ENCODE measurements at regions not wholly inside any gene's neighbourhood (a gene's known extent, or its start where the extent isn't known, plus 50 kb on each side); places are given as distances from the start of the nearest gene placed in this dataset.

- Histone ChIP-seq H3K4me2 (no peak overlapping the region), H3K36me3 (replicated peaks in 1 of 2; ENCODE audit: control insufficient read depth in 1 of 2, insufficient read depth in 2 of 2, low read length in 1 of 2) (no peaks in the 10 kb centered on the region), H2AFZ (ENCODE audit: low read depth) (no peak overlapping the region), H3K27ac (ENCODE audit: low read depth in 2 of 2, low read length in 1 of 2) (no peak overlapping the region), H3K9me2 (no peaks in the 10 kb centered on the region), H4K20me1 (ENCODE audit: insufficient read depth) (no peaks in the 10 kb centered on the region), H3K4me3 (ENCODE audit: low read depth in 2 of 2, low read length in 1 of 2) (no peak overlapping the region), H3K9ac (no peak overlapping the region), H3F3A (replicated peaks; ENCODE audit: insufficient read depth) (no peaks in the 10 kb centered on the region), H3K9me3 (no peaks in the 10 kb centered on the region), H3K79me2 (ENCODE audit: insufficient read depth) (no peaks in the 10 kb centered on the region), H3K4me1 (ENCODE audit: control insufficient read depth in 1 of 2, insufficient read depth in 2 of 2, low read depth in 1 of 2, low read length in 1 of 2) (peaks cover 0 to 4% of the 10 kb centered on the region in 2 experiments; a peak in 2 of 4 replicates), H3K27me3 (ENCODE audit: insufficient read depth) (no peaks in the 10 kb centered on the region)
- POLR2A ChIA-PET, result no interaction called here
- no peak for DNase-seq
- CTCF ChIA-PET, result interaction anchor here (1.6 kb wide), 1 partner anchor 449 kb away, joined by 5 read pairs; no protein-coding TSS in a partner anchor
- TF ChIP-seq ELF1 (IDR thresholded peaks at IDR 0.05) (no peak), GABPA (IDR thresholded peaks at IDR 0.05; ENCODE audit: low read depth) (no peak)
- WGBS (ENCODE audit: low lambda C conversion rate), result 80% methylated on average over 2 of the region's 2 CpGs
Measured at GRCh38 chr11:121755191-121755590, 302.4 kb upstream of the SORL1-AS1 start.

DNA sequence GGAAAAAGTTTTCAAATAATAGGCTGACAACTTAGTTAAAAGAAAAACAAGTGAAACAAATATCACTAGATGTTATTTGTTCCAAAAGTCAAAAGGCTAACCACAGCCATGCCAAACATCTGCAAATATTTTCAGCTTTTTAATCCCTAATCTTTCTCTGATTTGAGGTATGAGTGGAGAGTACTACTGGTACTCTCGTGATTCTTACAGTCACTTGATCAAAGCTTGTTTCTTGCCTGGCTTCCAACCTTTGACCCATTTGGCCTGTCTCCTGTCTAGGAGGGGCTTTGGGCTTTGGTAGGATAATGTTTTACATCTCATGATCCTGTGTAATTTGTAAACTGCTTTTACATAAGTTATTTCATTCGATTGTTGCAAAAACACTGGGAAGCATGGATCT, 301.8 kb upstream of the SORL1-AS1 start:
- Histone ChIP-seq H3K9ac (no peak overlapping the region), H3K4me2 (no peak overlapping the region), H2AFZ (ENCODE audit: low read depth) (no peak overlapping the region), H4K20me1 (ENCODE audit: insufficient read depth) (no peaks in the 10 kb centered on the region), H3K36me3 (replicated peaks in 1 of 2; ENCODE audit: control insufficient read depth in 1 of 2, insufficient read depth in 2 of 2, low read length in 1 of 2) (no peaks in the 10 kb centered on the region), H3K4me3 (ENCODE audit: low read depth in 2 of 2, low read length in 1 of 2) (no peak overlapping the region), H3F3A (replicated peaks; ENCODE audit: insufficient read depth) (no peaks in the 10 kb centered on the region), H3K27me3 (ENCODE audit: insufficient read depth) (no peaks in the 10 kb centered on the region), H3K79me2 (ENCODE audit: insufficient read depth) (no peaks in the 10 kb centered on the region), H3K4me1 (ENCODE audit: control insufficient read depth in 1 of 2, insufficient read depth in 2 of 2, low read depth in 1 of 2, low read length in 1 of 2) (peaks cover 0 to 4% of the 10 kb centered on the region in 2 experiments; a peak in 2 of 4 replicates), H3K9me2 (no peaks in the 10 kb centered on the region), H3K27ac (ENCODE audit: low read depth in 2 of 2, low read length in 1 of 2) (peak overlapping the region in 1 of 2 experiments; percentile 39; a peak in 1 of 4 replicates), H3K9me3 (no peaks in the 10 kb centered on the region)
- TF ChIP-seq TAF1 (IDR thresholded peaks at IDR 0.05; ENCODE audit: borderline replicate concordance, low read depth, low read length) (no peak), MXI1 (IDR thresholded peaks at IDR 0.05; ENCODE audit: low read depth, low read length) (no peak), RAD21 (IDR thresholded peaks at IDR 0.05; ENCODE audit: low read length) (no peak), IRF3 (IDR thresholded peaks at IDR 0.05; ENCODE audit: low read depth, low read length) (no peak), JUND (IDR thresholded peaks at IDR 0.05) (no peak), ZBTB33 (IDR thresholded peaks at IDR 0.05; ENCODE audit: borderline replicate concordance, low read depth) (no peak), RXRA (IDR thresholded peaks at IDR 0.05; ENCODE audit: borderline replicate concordance, low read depth) (no peak)
- TF ChIP-seq, protein P1, sequence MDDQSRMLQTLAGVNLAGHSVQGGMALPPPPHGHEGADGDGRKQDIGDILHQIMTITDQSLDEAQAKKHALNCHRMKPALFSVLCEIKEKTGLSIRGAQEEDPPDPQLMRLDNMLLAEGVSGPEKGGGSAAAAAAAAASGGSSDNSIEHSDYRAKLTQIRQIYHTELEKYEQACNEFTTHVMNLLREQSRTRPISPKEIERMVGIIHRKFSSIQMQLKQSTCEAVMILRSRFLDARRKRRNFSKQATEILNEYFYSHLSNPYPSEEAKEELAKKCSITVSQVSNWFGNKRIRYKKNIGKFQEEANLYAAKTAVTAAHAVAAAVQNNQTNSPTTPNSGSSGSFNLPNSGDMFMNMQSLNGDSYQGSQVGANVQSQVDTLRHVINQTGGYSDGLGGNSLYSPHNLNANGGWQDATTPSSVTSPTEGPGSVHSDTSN (IDR thresholded peaks at IDR 0.05), result no peak
- TF ChIP-seq, protein P2, sequence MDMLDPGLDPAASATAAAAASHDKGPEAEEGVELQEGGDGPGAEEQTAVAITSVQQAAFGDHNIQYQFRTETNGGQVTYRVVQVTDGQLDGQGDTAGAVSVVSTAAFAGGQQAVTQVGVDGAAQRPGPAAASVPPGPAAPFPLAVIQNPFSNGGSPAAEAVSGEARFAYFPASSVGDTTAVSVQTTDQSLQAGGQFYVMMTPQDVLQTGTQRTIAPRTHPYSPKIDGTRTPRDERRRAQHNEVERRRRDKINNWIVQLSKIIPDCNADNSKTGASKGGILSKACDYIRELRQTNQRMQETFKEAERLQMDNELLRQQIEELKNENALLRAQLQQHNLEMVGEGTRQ (IDR thresholded peaks at IDR 0.05; ENCODE audit: borderline replicate concordance, low read depth, low read length), result no peak
- TF ChIP-seq, protein P3, sequence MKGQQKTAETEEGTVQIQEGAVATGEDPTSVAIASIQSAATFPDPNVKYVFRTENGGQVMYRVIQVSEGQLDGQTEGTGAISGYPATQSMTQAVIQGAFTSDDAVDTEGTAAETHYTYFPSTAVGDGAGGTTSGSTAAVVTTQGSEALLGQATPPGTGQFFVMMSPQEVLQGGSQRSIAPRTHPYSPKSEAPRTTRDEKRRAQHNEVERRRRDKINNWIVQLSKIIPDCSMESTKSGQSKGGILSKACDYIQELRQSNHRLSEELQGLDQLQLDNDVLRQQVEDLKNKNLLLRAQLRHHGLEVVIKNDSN (IDR thresholded peaks at IDR 0.05; ENCODE audit: borderline replicate concordance, low read depth), result no peak
- ChIA-PET CTCF (interaction anchor here (1.6 to 1.7 kb wide), 2 partner anchors 99 to 449 kb away, joined by 5 to 7 read pairs; no protein-coding TSS in a partner anchor), POLR2A (interaction anchor here (0.6 kb wide), 1 partner anchor 22 kb away, joined by 3 read pairs; no protein-coding TSS in a partner anchor)
- WGBS (ENCODE audit: low lambda C conversion rate), result 50% methylated on average over 2 of the region's 2 CpGs
- DNase-seq, result no peak
